ENCODE measurements at regions not wholly inside any gene's neighbourhood (a gene's known extent, or its start where the extent isn't known, plus 50 kb on each side); places are given as distances from the start of the nearest gene placed in this dataset.

- no peak for DNase-seq (ENCODE audit: low read depth in 2 of 2)
Measured at GRCh38 chr3:45277636-45278035, 51.5 kb upstream of the TMEM158 start.

- DNase-seq (ENCODE audit: low read depth in 2 of 2), result no peak
Measured at GRCh38 chr3:45280232-45280631, 54.1 kb upstream of the TMEM158 start.

GRCh38 chr3:45280971-45281370 lies 54.9 kb upstream of the TMEM158 start:
- DNase-seq (ENCODE audit: low read depth in 2 of 2), result no peak

GRCh38 chr3:45283471-45283870 lies 57.4 kb upstream of the TMEM158 start:
- no peak for DNase-seq (ENCODE audit: low read depth in 2 of 2)

GRCh38 chr3:45297331-45297730 lies 71.2 kb upstream of the TMEM158 start:
- DNase-seq (ENCODE audit: low read depth in 2 of 2), result no peak

GRCh38 chr3:45302470-45302869 lies 76.4 kb upstream of the TMEM158 start:
- no peak for DNase-seq (ENCODE audit: low read depth in 2 of 2)

GRCh38 chr3:45306406-45307008 lies 80.4 kb upstream of the TMEM158 start:
- DNase-seq (ENCODE audit: low read depth in 2 of 2), result no peak

- no peak for DNase-seq (ENCODE audit: low read depth in 2 of 2)
Measured at GRCh38 chr3:45309876-45310275, 78.5 kb upstream of the LARS2 start.

GRCh38 chr3:45311327-45311726 lies 77.0 kb upstream of the LARS2 start:
- no peak for DNase-seq (ENCODE audit: low read depth in 2 of 2)

GRCh38 chr3:45311953-45312801 lies 76.2 kb upstream of the LARS2 start:
- no peak for DNase-seq (ENCODE audit: low read depth in 2 of 2)

- no peak for DNase-seq (ENCODE audit: low read depth in 2 of 2)
Measured at GRCh38 chr3:45312836-45313493, 75.4 kb upstream of the LARS2 start.

- no peak for DNase-seq (ENCODE audit: low read depth in 2 of 2)
Measured at GRCh38 chr3:45313743-45314403, 74.5 kb upstream of the LARS2 start.

- no peak for DNase-seq (ENCODE audit: low read depth in 2 of 2)
Measured at GRCh38 chr3:45317710-45318109, 70.7 kb upstream of the LARS2 start.

- no peak for DNase-seq (ENCODE audit: low read depth in 2 of 2)
Measured at GRCh38 chr3:45318689-45319088, 69.7 kb upstream of the LARS2 start.

- no peak for DNase-seq (ENCODE audit: low read depth in 2 of 2)
Measured at GRCh38 chr3:45319231-45319995, 69.0 kb upstream of the LARS2 start.

GRCh38 chr3:45319996-45320305 lies 68.4 kb upstream of the LARS2 start:
- no peak for DNase-seq (ENCODE audit: low read depth in 2 of 2)

GRCh38 chr3:45320986-45321385 lies 67.4 kb upstream of the LARS2 start:
- no peak for DNase-seq (ENCODE audit: low read depth in 2 of 2)

- no peak for DNase-seq (ENCODE audit: low read depth in 2 of 2)
Measured at GRCh38 chr3:45321607-45322391, 66.6 kb upstream of the LARS2 start.

GRCh38 chr3:45322616-45323015 lies 65.8 kb upstream of the LARS2 start:
- DNase-seq (ENCODE audit: low read depth in 2 of 2), result no peak

GRCh38 chr3:45325676-45326075 lies 62.7 kb upstream of the LARS2 start:
- no peak for DNase-seq (ENCODE audit: low read depth in 2 of 2)

GRCh38 chr3:45329761-45330305 lies 58.5 kb upstream of the LARS2 start:
- DNase-seq (ENCODE audit: low read depth in 2 of 2), result no peak

Measured in fibroblast of skin of left biceps (primary cell).